ENCODE measurements at regions not wholly inside any gene's neighbourhood (a gene's known extent, or its start where the extent isn't known, plus 50 kb on each side); places are given as distances from the start of the nearest gene placed in this dataset.

DNA sequence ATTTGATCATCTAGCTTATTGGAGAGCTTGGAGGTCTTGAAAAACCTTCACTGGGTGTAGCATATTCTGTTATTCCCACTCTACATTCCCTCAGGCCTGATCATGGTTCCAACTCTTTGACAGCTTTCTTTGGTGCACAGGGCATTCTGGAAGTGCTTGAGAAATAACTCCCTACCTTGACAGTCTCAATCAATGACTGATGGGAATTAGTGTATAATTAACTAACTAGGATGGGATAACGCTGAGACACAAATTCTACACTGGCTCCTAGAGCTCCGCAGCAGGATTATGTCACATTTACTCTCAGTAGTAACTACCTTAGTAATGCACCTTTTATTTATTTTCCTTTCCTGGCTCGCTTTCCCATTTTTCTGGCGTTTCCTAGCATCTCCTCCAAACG, 236.4 kb downstream of the MAP2K6 start (continued):
- TF ChIP-seq ZNF140 (CRISPR knock-in tag; IDR thresholded peaks at IDR 0.05) (no peak), MEF2A (IDR thresholded peaks at IDR 0.05; ENCODE audit: control insufficient read depth, low read depth, low read length) (no peak), HCFC1 (IDR thresholded peaks at IDR 0.05; ENCODE audit: low read depth, low read length) (no peak), STAT5A (IDR thresholded peaks at IDR 0.05; ENCODE audit: borderline replicate concordance, low read length) (no peak), ZNF23 (CRISPR knock-in tag; IDR thresholded peaks at IDR 0.05) (no peak), POLR3G (IDR thresholded peaks at IDR 0.05; ENCODE audit: extremely low read depth, insufficient read length, insufficient replicate concordance) (no peak)

DNA sequence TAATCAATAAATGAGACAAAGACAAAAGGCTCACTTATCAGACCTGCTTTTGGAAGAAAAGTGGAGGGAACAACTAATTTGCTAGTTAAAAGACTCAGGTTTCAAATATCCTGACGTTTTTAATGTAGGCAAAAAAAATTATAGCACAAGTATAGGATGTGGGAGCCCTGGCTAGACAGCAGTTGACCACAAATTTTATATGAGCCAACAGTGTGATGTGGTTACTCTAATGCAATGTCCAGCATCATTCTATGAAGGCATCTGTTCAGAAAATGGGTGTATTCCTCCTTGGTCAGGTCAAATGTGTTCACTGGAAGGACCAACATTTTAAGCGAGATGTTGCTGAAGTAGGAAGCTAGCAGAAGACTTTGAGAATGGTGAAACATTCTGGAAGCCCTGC, 237.4 kb downstream of the MAP2K6 start:
- Histone ChIP-seq H3K4me2 (ENCODE audit: insufficient read depth, low read length) (no peak overlapping the region), H3K4me1 (replicated peaks in 1 of 2; ENCODE audit: control insufficient read depth in 2 of 2, insufficient read depth in 2 of 2, low read length in 2 of 2) (no peaks in the 10 kb centered on the region), H4K20me1 (replicated peaks; ENCODE audit: control insufficient read depth, insufficient read depth, low read length) (no peaks in the 10 kb centered on the region), H3K27me3 (ENCODE audit: control insufficient read depth in 2 of 2, insufficient read depth in 2 of 2, low read length in 2 of 2) (no peaks in the 10 kb centered on the region), H2AFZ (ENCODE audit: low read depth, low read length) (no peak overlapping the region), H3K4me3 (no peak overlapping the region), H3K27ac (ENCODE audit: extremely low read depth, low read depth, low read length) (no peak overlapping the region), H3K9me1 (ENCODE audit: control insufficient read depth, insufficient read depth, low read length) (no peaks in the 10 kb centered on the region), H3K9me3 (replicated peaks; ENCODE audit: control insufficient read depth, insufficient read depth, low read depth, low read length) (0 out of 2 replicates have a peak, but pooled peaks cover 2% of the 10 kb centered on the region), H3K9ac (ENCODE audit: insufficient read depth in 1 of 2, low read depth in 2 of 2, low read length in 2 of 2) (no peak overlapping the region), H3K79me2 (ENCODE audit: control insufficient read depth, insufficient read depth, low read length) (no peaks in the 10 kb centered on the region), H3K36me3 (ENCODE audit: control insufficient read depth, insufficient read depth, low read length) (no peaks in the 10 kb centered on the region)
- ChIA-PET CTCF (ENCODE audit: low intra/inter-chr PET ratio) (no interaction called here), POLR2A (interaction anchor here (0.7 kb wide), 1 partner anchor 78 kb away, joined by 3 read pairs; no protein-coding TSS in a partner anchor)
- 3% methylated on average over 2 of the region's 2 CpGs for WGBS (ENCODE audit: insufficient coverage, low coverage, missing lambda C conversion rate)
- intact Hi-C loops (cut with micrococcal nuclease) (no loop called here), in situ Hi-C loops (cut with MboI) (no loop called here)
- DNase-seq (ENCODE audit: extremely low read depth in 1 of 4, low spot score in 3 of 4) (no peak), ATAC-seq (no peak), FAIRE-seq (no peak)
- TF ChIP-seq MYBL2 (IDR thresholded peaks at IDR 0.05; ENCODE audit: low read depth), result no peak
- no peak for TF ChIP-seq MYBL2 (CRISPR knock-in tag; IDR thresholded peaks at IDR 0.05; ENCODE audit: borderline replicate concordance)
- no peak for TF ChIP-seq ZNF239 (CRISPR knock-in tag; IDR thresholded peaks at IDR 0.05)
- TF ChIP-seq, protein P1, sequence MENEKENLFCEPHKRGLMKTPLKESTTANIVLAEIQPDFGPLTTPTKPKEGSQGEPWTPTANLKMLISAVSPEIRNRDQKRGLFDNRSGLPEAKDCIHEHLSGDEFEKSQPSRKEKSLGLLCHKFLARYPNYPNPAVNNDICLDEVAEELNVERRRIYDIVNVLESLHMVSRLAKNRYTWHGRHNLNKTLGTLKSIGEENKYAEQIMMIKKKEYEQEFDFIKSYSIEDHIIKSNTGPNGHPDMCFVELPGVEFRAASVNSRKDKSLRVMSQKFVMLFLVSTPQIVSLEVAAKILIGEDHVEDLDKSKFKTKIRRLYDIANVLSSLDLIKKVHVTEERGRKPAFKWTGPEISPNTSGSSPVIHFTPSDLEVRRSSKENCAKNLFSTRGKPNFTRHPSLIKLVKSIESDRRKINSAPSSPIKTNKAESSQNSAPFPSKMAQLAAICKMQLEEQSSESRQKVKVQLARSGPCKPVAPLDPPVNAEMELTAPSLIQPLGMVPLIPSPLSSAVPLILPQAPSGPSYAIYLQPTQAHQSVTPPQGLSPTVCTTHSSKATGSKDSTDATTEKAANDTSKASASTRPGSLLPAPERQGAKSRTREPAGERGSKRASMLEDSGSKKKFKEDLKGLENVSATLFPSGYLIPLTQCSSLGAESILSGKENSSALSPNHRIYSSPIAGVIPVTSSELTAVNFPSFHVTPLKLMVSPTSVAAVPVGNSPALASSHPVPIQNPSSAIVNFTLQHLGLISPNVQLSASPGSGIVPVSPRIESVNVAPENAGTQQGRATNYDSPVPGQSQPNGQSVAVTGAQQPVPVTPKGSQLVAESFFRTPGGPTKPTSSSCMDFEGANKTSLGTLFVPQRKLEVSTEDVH (IDR thresholded peaks at IDR 0.05; ENCODE audit: low read depth, partially characterized antibody), result no peak
- no peak for TF ChIP-seq SIX5 (IDR thresholded peaks at IDR 0.05; ENCODE audit: borderline replicate concordance in 1 of 2, insufficient read depth in 1 of 2, low read depth in 1 of 2, low read length in 2 of 2)
- TF ChIP-seq RBBP5 (IDR thresholded peaks at IDR 0.05; ENCODE audit: borderline replicate concordance, insufficient read depth, low read length, poor library complexity, severe bottlenecking), result no peak
- TF ChIP-seq BACH1 (tag; IDR thresholded peaks at IDR 0.05), result no peak
- no TSS peak for BruUV-seq (replicated peaks)

Data from K562 (cell line).